ENCODE measurements at regions not wholly inside any gene's neighbourhood (a gene's known extent, or its start where the extent isn't known, plus 50 kb on each side); places are given as distances from the start of the nearest gene placed in this dataset.

GRCh38 chr17:14474591-14474990 is 173.7 kb downstream of the HS3ST3B1 start:
- DNase-seq (ENCODE audit: low read depth), result no peak

- DNase-seq (ENCODE audit: low read depth), result no peak
These were observed 170.2 kb downstream of the HS3ST3B1 start for GRCh38 chr17:14471052-14471451.

- no peak for DNase-seq (ENCODE audit: low read depth)
These were observed 169.5 kb downstream of the HS3ST3B1 start for GRCh38 chr17:14470417-14470816.

- DNase-seq (ENCODE audit: low read depth), result no peak
These were observed 169.1 kb downstream of the HS3ST3B1 start for GRCh38 chr17:14469971-14470370.

- DNase-seq (ENCODE audit: low read depth), result no peak
These were observed 168.0 kb downstream of the HS3ST3B1 start for GRCh38 chr17:14468858-14469257.

GRCh38 chr17:14461227-14461548 is 160.3 kb downstream of the HS3ST3B1 start:
- no peak for DNase-seq (ENCODE audit: low read depth)

- no peak for DNase-seq (ENCODE audit: low read depth)
These were observed 159.8 kb downstream of the HS3ST3B1 start for GRCh38 chr17:14460516-14461226.

- DNase-seq (ENCODE audit: low read depth), result no peak
These were observed 159.1 kb downstream of the HS3ST3B1 start for GRCh38 chr17:14459955-14460354.

GRCh38 chr17:14458724-14459123 is 157.8 kb downstream of the HS3ST3B1 start:
- DNase-seq (ENCODE audit: low read depth), result no peak

GRCh38 chr17:14454746-14455145 is 153.9 kb downstream of the HS3ST3B1 start:
- no peak for DNase-seq (ENCODE audit: low read depth)

GRCh38 chr17:14452856-14453255 is 152.0 kb downstream of the HS3ST3B1 start:
- DNase-seq (ENCODE audit: low read depth), result no peak

GRCh38 chr17:14451729-14452191 is 150.9 kb downstream of the HS3ST3B1 start:
- DNase-seq (ENCODE audit: low read depth), result no peak

GRCh38 chr17:14448818-14449217 is 147.9 kb downstream of the HS3ST3B1 start:
- no peak for DNase-seq (ENCODE audit: low read depth)

- DNase-seq (ENCODE audit: low read depth), result no peak
These were observed 145.9 kb downstream of the HS3ST3B1 start for GRCh38 chr17:14446825-14447224.

GRCh38 chr17:14444915-14445314 is 144.0 kb downstream of the HS3ST3B1 start:
- DNase-seq (ENCODE audit: low read depth), result no peak

GRCh38 chr17:14442798-14443528 is 142.1 kb downstream of the HS3ST3B1 start:
- DNase-seq (ENCODE audit: low read depth), result no peak

GRCh38 chr17:14437176-14437575 is 136.3 kb downstream of the HS3ST3B1 start:
- DNase-seq (ENCODE audit: low read depth), result no peak

GRCh38 chr17:14436266-14436665 is 135.4 kb downstream of the HS3ST3B1 start:
- no peak for DNase-seq (ENCODE audit: low read depth)

- no peak for DNase-seq (ENCODE audit: low read depth)
These were observed 133.6 kb downstream of the HS3ST3B1 start for GRCh38 chr17:14434506-14434905.

GRCh38 chr17:14432079-14432478 is 131.2 kb downstream of the HS3ST3B1 start:
- no peak for DNase-seq (ENCODE audit: low read depth)

GRCh38 chr17:14429084-14429483 is 128.2 kb downstream of the HS3ST3B1 start:
- no peak for DNase-seq (ENCODE audit: low read depth)

- no peak for DNase-seq (ENCODE audit: low read depth)
These were observed 127.8 kb downstream of the HS3ST3B1 start for GRCh38 chr17:14428648-14429029.

GRCh38 chr17:14427900-14428647 is 127.2 kb downstream of the HS3ST3B1 start:
- no peak for DNase-seq (ENCODE audit: low read depth)
